SIG-M5 treated with dmso at 0.1 percent for 504 hours (cell line): ENCODE measurements at regions not wholly inside any gene's neighbourhood (a gene's known extent, or its start where the extent isn't known, plus 50 kb on each side); places are given as distances from the start of the nearest gene placed in this dataset.

Source experiments
- DNase-seq: peaks from one replicate; lab custom pipeline; 2025; ENCODE audit not compliant: unreplicated experiment; lab: John Stamatoyannopoulos, UW

- no peak for DNase-seq
Measured at GRCh38 chr3:10759495-10759894, 56.5 kb upstream of the SLC6A11 start.

GRCh38 chr3:10760199-10760598 lies 55.8 kb upstream of the SLC6A11 start:
- no peak for DNase-seq

GRCh38 chr3:10761583-10761982 lies 54.4 kb upstream of the SLC6A11 start:
- no peak for DNase-seq

- DNase-seq: no peak
Measured at GRCh38 chr3:10762116-10762515, 53.9 kb upstream of the SLC6A11 start.

- no peak for DNase-seq
Measured at GRCh38 chr3:10762611-10763247, 53.3 kb upstream of the SLC6A11 start.

- DNase-seq: no peak
Measured at GRCh38 chr3:10763248-10763620, 52.8 kb upstream of the SLC6A11 start.

- DNase-seq: no peak
Measured at GRCh38 chr3:10763817-10764258, 52.2 kb upstream of the SLC6A11 start.

- no peak for DNase-seq
Measured at GRCh38 chr3:10764259-10765051, 51.6 kb upstream of the SLC6A11 start.

- no peak for DNase-seq
Measured at GRCh38 chr3:10766049-10766705, 49.9 kb upstream of the SLC6A11 start.
